LNCAP (cell line): ENCODE measurements at regions not wholly inside any gene's neighbourhood (a gene's known extent, or its start where the extent isn't known, plus 50 kb on each side); places are given as distances from the start of the nearest gene placed in this dataset.

Experiments
- TF ChIP-seq, protein P1 (sequence below): fragments of 450-650 bp; IDR thresholded peaks from 2 replicates; pipeline ENCODE4 v1.5.1; 2017; ENCODE audit warnings: mild to moderate bottlenecking

DNA sequence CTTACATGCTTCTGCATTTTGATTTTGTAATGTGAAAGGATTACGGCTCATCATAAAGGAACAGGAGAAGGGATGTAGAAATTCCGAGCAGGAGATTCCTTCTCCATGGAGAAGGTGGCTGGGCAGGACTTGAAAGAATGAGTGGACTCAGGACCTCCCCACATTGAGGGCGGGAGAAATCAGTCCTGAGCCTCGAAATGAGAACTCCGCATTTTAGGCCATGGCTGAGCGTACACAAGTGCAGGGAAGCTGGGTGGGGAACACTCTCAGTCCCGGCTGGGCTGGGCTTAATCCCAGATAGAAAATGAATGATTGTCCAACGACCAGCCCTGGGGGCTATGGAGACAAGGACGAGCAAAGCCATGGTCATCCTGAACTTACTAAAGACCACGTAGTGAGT, 402.3 kb upstream of the POU3F1 start:
- TF ChIP-seq, protein P1, sequence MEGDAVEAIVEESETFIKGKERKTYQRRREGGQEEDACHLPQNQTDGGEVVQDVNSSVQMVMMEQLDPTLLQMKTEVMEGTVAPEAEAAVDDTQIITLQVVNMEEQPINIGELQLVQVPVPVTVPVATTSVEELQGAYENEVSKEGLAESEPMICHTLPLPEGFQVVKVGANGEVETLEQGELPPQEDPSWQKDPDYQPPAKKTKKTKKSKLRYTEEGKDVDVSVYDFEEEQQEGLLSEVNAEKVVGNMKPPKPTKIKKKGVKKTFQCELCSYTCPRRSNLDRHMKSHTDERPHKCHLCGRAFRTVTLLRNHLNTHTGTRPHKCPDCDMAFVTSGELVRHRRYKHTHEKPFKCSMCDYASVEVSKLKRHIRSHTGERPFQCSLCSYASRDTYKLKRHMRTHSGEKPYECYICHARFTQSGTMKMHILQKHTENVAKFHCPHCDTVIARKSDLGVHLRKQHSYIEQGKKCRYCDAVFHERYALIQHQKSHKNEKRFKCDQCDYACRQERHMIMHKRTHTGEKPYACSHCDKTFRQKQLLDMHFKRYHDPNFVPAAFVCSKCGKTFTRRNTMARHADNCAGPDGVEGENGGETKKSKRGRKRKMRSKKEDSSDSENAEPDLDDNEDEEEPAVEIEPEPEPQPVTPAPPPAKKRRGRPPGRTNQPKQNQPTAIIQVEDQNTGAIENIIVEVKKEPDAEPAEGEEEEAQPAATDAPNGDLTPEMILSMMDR = no peak

DNA sequence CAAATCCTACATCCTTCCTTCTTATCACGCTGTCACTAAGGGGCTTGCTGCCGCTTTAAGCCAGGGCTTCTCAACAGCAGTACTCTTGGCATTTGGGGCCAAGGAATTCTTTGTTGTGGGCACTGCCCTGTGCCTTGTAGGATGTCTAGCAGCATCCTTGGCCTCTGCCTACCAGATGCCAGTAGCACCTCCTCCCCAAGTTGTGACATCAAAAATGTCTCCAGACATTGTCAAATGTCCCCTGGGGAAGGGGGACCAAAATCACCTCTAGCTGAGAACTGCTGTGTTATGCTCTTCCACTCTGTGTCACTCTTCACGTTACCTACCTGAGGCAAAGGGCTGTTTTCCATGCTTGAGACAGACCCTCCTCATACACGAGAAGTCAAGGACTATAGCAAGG, 400.3 kb upstream of the POU3F1 start:
- TF ChIP-seq, protein P1 = no peak

DNA sequence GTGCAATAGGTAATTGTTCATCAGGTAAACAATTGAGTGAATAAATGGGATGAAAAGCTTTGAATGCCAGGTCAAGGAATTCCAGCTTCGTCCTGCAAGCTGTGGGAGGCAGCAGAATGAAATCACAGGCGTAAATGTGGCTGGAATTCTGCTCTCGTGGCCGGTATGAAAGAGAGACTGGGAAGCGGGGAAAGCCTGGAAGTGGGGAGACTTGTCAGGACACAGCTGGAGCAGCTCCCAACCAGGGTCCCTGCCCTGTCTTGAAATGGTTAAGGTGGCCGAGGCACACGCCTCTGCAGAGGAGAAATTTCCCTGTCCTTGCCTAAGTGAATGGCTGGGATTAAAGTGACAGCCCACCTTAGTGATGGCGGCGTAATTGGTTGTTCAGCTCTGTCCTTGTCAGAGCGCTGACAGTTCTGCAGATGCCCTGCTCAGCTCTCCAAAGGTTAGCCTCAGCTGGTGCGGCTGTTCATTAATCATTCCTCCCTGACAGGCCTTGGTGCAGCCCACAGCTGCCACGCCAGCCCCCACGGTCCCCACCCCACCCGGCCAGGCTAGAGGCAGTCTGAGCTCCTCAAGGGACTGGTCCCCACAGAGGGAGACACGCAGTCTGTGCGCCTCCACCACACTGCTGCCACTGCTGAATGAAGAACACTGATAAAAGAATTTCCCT, 398.3 kb upstream of the POU3F1 start:
- TF ChIP-seq, protein P1 = no peak

DNA sequence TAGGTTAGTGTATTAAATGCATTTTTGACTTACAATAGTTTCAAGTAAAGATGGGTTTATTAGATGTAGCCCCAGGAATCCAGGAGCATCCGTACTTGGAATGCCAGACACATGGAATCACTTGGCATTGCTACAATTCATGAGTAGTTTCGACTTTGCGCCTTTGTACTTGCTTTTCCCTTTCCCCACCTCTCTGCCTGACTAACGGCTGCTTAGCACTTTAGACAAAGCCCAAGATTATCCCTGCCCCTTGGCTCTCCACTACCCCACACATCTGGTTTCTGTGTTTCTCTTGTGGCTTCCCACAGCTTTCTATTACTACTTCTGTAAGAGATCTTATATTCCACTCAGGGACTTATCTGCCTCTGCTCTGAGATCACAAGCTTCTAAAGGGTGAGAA, 397.7 kb upstream of the POU3F1 start:
- TF ChIP-seq, protein P1 = no peak

DNA sequence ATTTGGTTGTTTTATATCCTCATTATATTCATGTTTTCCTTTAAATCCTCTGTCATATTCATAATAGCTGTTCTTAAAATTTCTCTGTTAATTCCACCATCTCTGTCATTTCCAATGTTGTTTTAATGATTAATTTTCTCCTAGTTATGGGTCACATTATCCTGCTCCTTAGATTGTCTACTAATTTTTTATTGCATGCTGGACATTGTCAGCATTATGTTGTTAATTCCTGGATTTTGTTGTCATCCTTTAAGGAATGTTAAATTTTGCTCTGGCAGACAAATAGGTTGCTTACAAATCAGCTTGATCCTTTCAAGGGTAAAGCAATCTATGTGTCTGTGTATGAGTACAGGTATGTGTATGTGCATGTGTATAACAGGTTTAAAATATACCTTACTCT, 393.8 kb upstream of the POU3F1 start:
- TF ChIP-seq, protein P1 = no peak

DNA sequence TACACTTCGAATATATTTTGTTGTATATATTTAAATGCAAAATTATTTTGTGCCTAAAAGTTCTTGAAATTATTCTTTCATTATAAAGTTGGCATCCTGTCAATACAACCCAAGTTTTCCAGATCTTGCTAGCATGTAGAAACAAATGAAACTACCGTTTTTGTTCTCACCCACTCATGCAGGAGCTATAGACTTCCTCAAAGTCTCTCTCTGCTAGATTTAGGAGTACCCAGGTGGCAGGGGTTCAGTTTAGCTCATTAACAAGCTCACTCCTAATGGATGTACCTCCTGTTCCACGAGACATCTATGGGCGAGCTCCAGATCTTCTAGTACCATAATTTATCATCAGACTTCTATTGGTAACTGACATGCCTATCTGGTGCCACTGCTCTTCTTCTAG, 390.2 kb upstream of the POU3F1 start:
- TF ChIP-seq, protein P1 = no peak

DNA sequence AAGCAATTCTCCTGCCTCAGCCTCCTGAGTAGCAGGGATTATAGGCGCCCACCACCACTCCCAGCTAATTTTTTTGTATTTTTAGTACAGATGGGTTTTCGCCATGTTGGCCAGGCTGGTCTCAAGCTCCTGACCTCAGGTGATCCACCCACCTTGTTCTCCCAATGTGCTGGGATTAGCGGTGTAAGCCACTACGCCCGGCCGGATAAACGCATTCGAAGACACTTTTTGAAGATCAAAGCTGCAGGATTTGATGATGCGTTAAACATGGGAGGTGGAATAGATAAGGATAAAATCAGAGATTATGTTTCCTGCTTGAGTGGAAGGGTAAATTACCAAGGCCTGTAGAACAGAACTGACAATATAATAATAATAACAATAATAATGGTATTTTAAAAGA, 389.4 kb upstream of the POU3F1 start:
- TF ChIP-seq, protein P1 = no peak

DNA sequence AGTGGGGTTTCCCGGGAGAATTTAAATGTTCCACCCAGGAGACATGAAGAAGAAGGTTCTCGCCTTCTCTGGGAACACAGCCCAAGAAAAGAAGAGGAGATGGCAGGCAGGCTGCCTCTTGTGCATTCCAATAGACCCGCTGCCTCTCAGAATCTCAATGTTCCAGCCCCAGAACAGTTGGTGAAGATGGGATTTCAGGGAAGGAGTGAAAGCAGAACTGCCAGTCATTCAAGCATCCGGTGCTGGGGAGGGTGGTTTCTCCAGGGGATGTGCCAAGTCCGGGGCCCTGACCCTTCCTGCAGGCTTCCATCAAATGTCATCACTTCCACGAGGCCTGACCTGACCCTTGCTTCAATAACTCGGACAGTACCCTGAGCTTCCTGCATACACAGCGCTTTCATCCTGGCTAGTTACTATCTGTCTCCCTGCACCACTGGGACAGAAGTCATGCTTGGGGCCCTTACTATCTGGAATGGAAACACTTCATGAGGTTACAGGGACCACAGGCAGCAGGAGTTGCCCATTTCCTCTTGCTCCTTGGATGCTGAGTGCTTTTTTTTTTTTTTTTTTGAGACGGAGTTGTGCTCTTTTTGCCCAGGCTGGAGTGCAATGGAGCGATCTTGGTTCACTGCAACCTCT, 386.6 kb upstream of the POU3F1 start:
- TF ChIP-seq, protein P1 = no peak
